ENCODE measurements at regions not wholly inside any gene's neighbourhood (a gene's known extent, or its start where the extent isn't known, plus 50 kb on each side); places are given as distances from the start of the nearest gene placed in this dataset.
"Not testable (repeated sequence)": the region's sequence is repeated elsewhere in the genome, so short reads cannot be mapped to it uniquely, and the experiment has no call there.

DNA sequence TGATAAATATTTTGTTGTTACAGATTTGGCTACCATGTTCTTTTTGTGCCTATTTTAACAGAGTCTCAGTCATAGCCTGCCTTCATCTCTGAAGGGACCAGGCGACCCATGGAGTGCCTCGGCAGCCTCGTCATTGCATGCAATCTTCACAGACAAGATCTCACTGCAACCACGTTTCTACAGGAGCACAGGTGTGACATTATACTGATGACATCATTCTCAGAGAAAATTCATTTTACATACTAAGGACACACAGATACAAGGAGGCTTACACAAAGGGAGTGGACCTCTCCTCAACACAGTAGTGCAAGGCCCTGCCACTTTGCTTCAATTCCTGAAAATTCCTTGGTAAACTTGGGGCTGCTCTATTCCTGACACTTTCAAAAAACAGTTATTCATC lies 840.1 kb upstream of the DEFB115 start:
- TF ChIP-seq, protein P1, sequence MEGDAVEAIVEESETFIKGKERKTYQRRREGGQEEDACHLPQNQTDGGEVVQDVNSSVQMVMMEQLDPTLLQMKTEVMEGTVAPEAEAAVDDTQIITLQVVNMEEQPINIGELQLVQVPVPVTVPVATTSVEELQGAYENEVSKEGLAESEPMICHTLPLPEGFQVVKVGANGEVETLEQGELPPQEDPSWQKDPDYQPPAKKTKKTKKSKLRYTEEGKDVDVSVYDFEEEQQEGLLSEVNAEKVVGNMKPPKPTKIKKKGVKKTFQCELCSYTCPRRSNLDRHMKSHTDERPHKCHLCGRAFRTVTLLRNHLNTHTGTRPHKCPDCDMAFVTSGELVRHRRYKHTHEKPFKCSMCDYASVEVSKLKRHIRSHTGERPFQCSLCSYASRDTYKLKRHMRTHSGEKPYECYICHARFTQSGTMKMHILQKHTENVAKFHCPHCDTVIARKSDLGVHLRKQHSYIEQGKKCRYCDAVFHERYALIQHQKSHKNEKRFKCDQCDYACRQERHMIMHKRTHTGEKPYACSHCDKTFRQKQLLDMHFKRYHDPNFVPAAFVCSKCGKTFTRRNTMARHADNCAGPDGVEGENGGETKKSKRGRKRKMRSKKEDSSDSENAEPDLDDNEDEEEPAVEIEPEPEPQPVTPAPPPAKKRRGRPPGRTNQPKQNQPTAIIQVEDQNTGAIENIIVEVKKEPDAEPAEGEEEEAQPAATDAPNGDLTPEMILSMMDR (IDR thresholded peaks at IDR 0.05; ENCODE audit: extremely low read depth in 1 of 2, insufficient read depth in 1 of 2, low read depth in 1 of 2, low read length in 2 of 2), result not testable (repeated sequence)
- not testable (repeated sequence) for TF ChIP-seq POLR2A (IDR thresholded peaks at IDR 0.05; ENCODE audit: low read depth, low read length); JUN (IDR thresholded peaks at IDR 0.05; ENCODE audit: borderline replicate concordance, insufficient read depth, insufficient read length, low read depth); POLR2AphosphoS5 (IDR thresholded peaks at IDR 0.05; ENCODE audit: insufficient read depth, low read depth, low read length); GATA2 (IDR thresholded peaks at IDR 0.05; ENCODE audit: insufficient read depth, insufficient read length, low read depth, low read length)
- TF ChIP-seq, protein P2, sequence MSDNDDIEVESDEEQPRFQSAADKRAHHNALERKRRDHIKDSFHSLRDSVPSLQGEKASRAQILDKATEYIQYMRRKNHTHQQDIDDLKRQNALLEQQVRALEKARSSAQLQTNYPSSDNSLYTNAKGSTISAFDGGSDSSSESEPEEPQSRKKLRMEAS (IDR thresholded peaks at IDR 0.05; ENCODE audit: insufficient read depth, insufficient read length), result not testable (repeated sequence)
